HUES64 (cell line): ENCODE measurements at regions not wholly inside any gene's neighbourhood (a gene's known extent, or its start where the extent isn't known, plus 50 kb on each side); places are given as distances from the start of the nearest gene placed in this dataset.

Experiments used
- H3K27ac ChIP-seq: 2 replicates; pipeline ENCODE4 v1.7.0; 2013; ENCODE audit warnings: low read depth, low read length, inconsistent platforms
- H3K27me3 ChIP-seq: 2 replicates; pipeline ENCODE4 v1.6.1; 2013; ENCODE audit warnings: mild to moderate bottlenecking, low read length; ENCODE audit not compliant: insufficient read depth
- H3K36me3 ChIP-seq: 2 replicates; pipeline ENCODE4 v1.6.1; 2013; ENCODE audit warnings: mild to moderate bottlenecking, low read length; ENCODE audit not compliant: insufficient read depth
- H3K4me1 ChIP-seq: 2 replicates; pipeline ENCODE4 v1.6.1; 2013; ENCODE audit warnings: mild to moderate bottlenecking, low read length, moderate library complexity; ENCODE audit not compliant: insufficient read depth
- H3K4me3 ChIP-seq: 2 replicates; pipeline ENCODE4 v1.5.1; 2013; ENCODE audit warnings: mild to moderate bottlenecking, low read length, moderate library complexity
- H3K9ac ChIP-seq: 2 replicates; pipeline ENCODE4 v1.6.1; 2013; ENCODE audit warnings: mild to moderate bottlenecking, low read depth, low read length
- H3K9me3 ChIP-seq: 2 replicates; pipeline ENCODE4 v1.6.1; 2013; ENCODE audit warnings: low read depth, low read length; ENCODE audit not compliant: insufficient read depth
- WGBS: fragments of 150-250, 120-280 bp; methylation state at CpG from one replicate; pipeline ENCODE4 v1.1.7; 2013; ENCODE audit warnings: missing lambda C conversion rate; 5-methylcytosine and 5-hydroxymethylcytosine counted together

GRCh38 chr3:40618158-40618557, 93.4 kb downstream of the ZNF621 start:
- Histone ChIP-seq H3K27me3 (no peaks in the 10 kb centered on the region), H3K36me3 (no peaks in the 10 kb centered on the region), H3K9ac (no peak overlapping the region), H3K4me1 (peaks cover 26% of the 10 kb centered on the region), H3K27ac (no peak overlapping the region), H3K4me3 (no peak overlapping the region), H3K9me3 (no peaks in the 10 kb centered on the region; the same call in 1 of the 2 replicates)

GRCh38 chr3:40620151-40620550, 95.4 kb downstream of the ZNF621 start:
- H3K36me3 ChIP-seq = no peaks in the 10 kb centered on the region
- H3K27ac ChIP-seq = no peak overlapping the region
- no peaks in the 10 kb centered on the region for H3K27me3 ChIP-seq
- H3K4me3 ChIP-seq = no peak overlapping the region
- WGBS = 90% methylated on average over 2 of the region's 2 CpGs
- no peaks in the 10 kb centered on the region; the same call in 1 of the 2 replicates for H3K9me3 ChIP-seq
- peaks cover 11% of the 10 kb centered on the region for H3K4me1 ChIP-seq
- H3K9ac ChIP-seq = no peak overlapping the region

GRCh38 chr3:40621252-40621651, 96.5 kb downstream of the ZNF621 start:
- Histone ChIP-seq H3K36me3 (no peaks in the 10 kb centered on the region), H3K4me3 (no peak overlapping the region), H3K4me1 (peaks cover 2% of the 10 kb centered on the region), H3K27me3 (no peaks in the 10 kb centered on the region), H3K9me3 (no peaks in the 10 kb centered on the region; the same call in 1 of the 2 replicates), H3K27ac (no peak overlapping the region), H3K9ac (no peak overlapping the region)
- 84% methylated on average over 4 of the region's 4 CpGs for WGBS

GRCh38 chr3:40623567-40623966, 98.8 kb downstream of the ZNF621 start:
- Histone ChIP-seq H3K27ac (no peak overlapping the region), H3K9ac (no peak overlapping the region)
- 81% methylated on average over 1 of the region's 1 CpG for WGBS

GRCh38 chr3:40624189-40624769, 99.5 kb downstream of the ZNF621 start:
- 90% methylated on average over 2 of the region's 2 CpGs for WGBS
- Histone ChIP-seq H3K27ac (no peak overlapping the region), H3K4me3 (no peak overlapping the region)

More at GRCh38 chr3:40623567-40623966, 98.8 kb downstream of the ZNF621 start:
- Histone ChIP-seq H3K9me3 (peaks cover 2% of the 10 kb centered on the region), H3K27me3 (no peaks in the 10 kb centered on the region), H3K4me3 (no peak overlapping the region), H3K4me1 (no peaks in the 10 kb centered on the region), H3K36me3 (no peaks in the 10 kb centered on the region)

GRCh38 chr3:40627095-40627494, 102.3 kb downstream of the ZNF621 start:
- Histone ChIP-seq H3K9me3 (peaks cover 19% of the 10 kb centered on the region), H3K36me3 (no peaks in the 10 kb centered on the region)

More at GRCh38 chr3:40624189-40624769, 99.5 kb downstream of the ZNF621 start:
- Histone ChIP-seq H3K9me3 (peaks cover 10% of the 10 kb centered on the region), H3K9ac (no peak overlapping the region), H3K4me1 (no peaks in the 10 kb centered on the region), H3K27me3 (no peaks in the 10 kb centered on the region), H3K36me3 (no peaks in the 10 kb centered on the region)

GRCh38 chr3:40628984-40629383, 104.2 kb downstream of the ZNF621 start:
- peaks cover 19% of the 10 kb centered on the region for H3K9me3 ChIP-seq
- WGBS = 94% methylated on average over 3 of the region's 3 CpGs
- no peak overlapping the region for H3K27ac ChIP-seq
- H3K9ac ChIP-seq = no peak overlapping the region
- H3K4me3 ChIP-seq = no peak overlapping the region
- H3K27me3 ChIP-seq = no peaks in the 10 kb centered on the region
- no peaks in the 10 kb centered on the region for H3K36me3 ChIP-seq
- H3K4me1 ChIP-seq = no peaks in the 10 kb centered on the region

More at GRCh38 chr3:40627095-40627494, 102.3 kb downstream of the ZNF621 start:
- WGBS = 100% methylated on average over 1 of the region's 1 CpG
- Histone ChIP-seq H3K27me3 (no peaks in the 10 kb centered on the region), H3K4me3 (no peak overlapping the region), H3K27ac (no peak overlapping the region), H3K4me1 (no peaks in the 10 kb centered on the region), H3K9ac (no peak overlapping the region)

- no peaks in the 10 kb centered on the region for H3K27me3 ChIP-seq
- no peaks in the 10 kb centered on the region for H3K4me1 ChIP-seq
- H3K4me3 ChIP-seq = no peak overlapping the region
- no peaks in the 10 kb centered on the region for H3K36me3 ChIP-seq
- WGBS = 87% methylated on average over 5 of the region's 5 CpGs
- H3K9ac ChIP-seq = no peak overlapping the region
- no peak overlapping the region for H3K27ac ChIP-seq
- peaks cover 19% of the 10 kb centered on the region for H3K9me3 ChIP-seq
Measured at GRCh38 chr3:40631341-40631995, 106.7 kb downstream of the ZNF621 start.

- no peaks in the 10 kb centered on the region for H3K4me1 ChIP-seq
- H3K9ac ChIP-seq = no peak overlapping the region
- no peaks in the 10 kb centered on the region for H3K9me3 ChIP-seq
- 87% methylated on average over 2 of the region's 2 CpGs for WGBS
- no peaks in the 10 kb centered on the region for H3K36me3 ChIP-seq
- H3K4me3 ChIP-seq = no peak overlapping the region
- no peak overlapping the region for H3K27ac ChIP-seq
- H3K27me3 ChIP-seq = no peaks in the 10 kb centered on the region
Measured at GRCh38 chr3:40637906-40638305, 113.1 kb downstream of the ZNF621 start.

GRCh38 chr3:40639006-40639405, 114.2 kb downstream of the ZNF621 start:
- Histone ChIP-seq H3K4me3 (no peak overlapping the region), H3K27me3 (no peaks in the 10 kb centered on the region), H3K36me3 (no peaks in the 10 kb centered on the region), H3K9ac (no peak overlapping the region), H3K27ac (no peak overlapping the region), H3K9me3 (no peaks in the 10 kb centered on the region), H3K4me1 (no peaks in the 10 kb centered on the region)
- 94% methylated on average over 1 of the region's 1 CpG for WGBS

GRCh38 chr3:40642812-40643211, 118.1 kb downstream of the ZNF621 start:
- WGBS = 94% methylated on average over 5 of the region's 5 CpGs
- Histone ChIP-seq H3K4me3 (no peak overlapping the region), H3K27me3 (no peaks in the 10 kb centered on the region), H3K9me3 (no peaks in the 10 kb centered on the region), H3K9ac (no peak overlapping the region), H3K27ac (no peak overlapping the region), H3K4me1 (no peaks in the 10 kb centered on the region), H3K36me3 (no peaks in the 10 kb centered on the region)
